Neural progenitor cell (in vitro differentiated cells): ENCODE measurements at regions not wholly inside any gene's neighbourhood (a gene's known extent, or its start where the extent isn't known, plus 50 kb on each side); places are given as distances from the start of the nearest gene placed in this dataset.

Experiments used
- DNase-seq: peaks from one replicate; pipeline ENCODE4 v3.0.0-alpha.2; 2016; ENCODE audit warnings: low spot score
- H2AFZ ChIP-seq: fragments of 200-600 bp; sonication (generic); replicated peaks from 2 replicates; pipeline ENCODE4 v1.6.1; 2016; ENCODE audit warnings: antibody characterized with exemption
- H3F3A ChIP-seq: fragments of 200-600 bp; sonication (generic); 2 replicates; pipeline ENCODE4 v1.6.1; 2016; ENCODE audit warnings: antibody characterized with exemption, low read depth
- H3K27ac ChIP-seq: fragments of 200-600 bp; sonication (generic); 2 replicates; pipeline ENCODE4 v1.5.1; 2016; ENCODE audit warnings: mild to moderate bottlenecking
- H3K27me3 ChIP-seq: fragments of 200-600 bp; sonication (generic); 2 replicates; pipeline ENCODE4 v1.6.1; 2016; ENCODE audit warnings: mild to moderate bottlenecking, moderate library complexity
- H3K36me3 ChIP-seq: fragments of 200-600 bp; sonication (generic); 2 replicates; pipeline ENCODE4 v1.5.1; 2016
- H3K4me1 ChIP-seq: fragments of 200-600 bp; sonication (generic); 2 replicates; pipeline ENCODE4 v1.6.1; 2016; ENCODE audit warnings: mixed run types
- H3K4me2 ChIP-seq: fragments of 200-600 bp; sonication (generic); 2 replicates; pipeline ENCODE4 v1.6.1; 2016
- H3K4me3 ChIP-seq: fragments of 200-600 bp; sonication (generic); 2 replicates; pipeline ENCODE4 v1.5.1; 2016
- H3K79me2 ChIP-seq: fragments of 200-600 bp; sonication (generic); 2 replicates; pipeline ENCODE4 v1.6.1; 2016; ENCODE audit warnings: low read depth
- H3K9ac ChIP-seq: fragments of 200-600 bp; sonication (generic); 2 replicates; pipeline ENCODE4 v1.6.1; 2016
- H3K9me3 ChIP-seq: fragments of 200-600 bp; sonication (generic); 2 replicates; pipeline ENCODE4 v1.5.1; 2016; ENCODE audit warnings: low read depth
- H4K20me1 ChIP-seq: fragments of 200-600 bp; sonication (generic); 2 replicates; pipeline ENCODE4 v1.6.1; 2016; ENCODE audit warnings: low read depth
- H3K27ac Mint-ChIP-seq: 3 replicates; pipeline ENCODE4 v1.8.0; 2021; ENCODE audit warnings: mixed read lengths
- H3K27me3 Mint-ChIP-seq: 2 replicates; pipeline ENCODE4 v1.8.0; 2022; ENCODE audit warnings: low read depth, mild to moderate bottlenecking, inconsistent platforms, moderate library complexity, mixed read lengths; ENCODE audit not compliant: insufficient read depth
- H3K36me3 Mint-ChIP-seq: 3 replicates; pipeline ENCODE4 v1.8.0; 2021; ENCODE audit warnings: mixed read lengths
- H3K4me1 Mint-ChIP-seq: 3 replicates; pipeline ENCODE4 v1.8.0; 2021; ENCODE audit warnings: mixed read lengths
- H3K4me3 Mint-ChIP-seq: 3 replicates; pipeline ENCODE4 v1.8.0; 2021; ENCODE audit warnings: mild to moderate bottlenecking, moderate library complexity, mixed read lengths
- H3K9me3 Mint-ChIP-seq: 3 replicates; pipeline ENCODE4 v1.8.0; 2020; ENCODE audit warnings: mixed read lengths
- EZH2 ChIP-seq: fragments of 200-600 bp; sonication (generic); IDR thresholded peaks from 2 replicates; pipeline ENCODE4 v1.6.1; 2017; ENCODE audit warnings: antibody characterized with exemption, mild to moderate bottlenecking, moderate library complexity
- EZH2phosphoT487 ChIP-seq: fragments of 200-600 bp; sonication (generic); IDR thresholded peaks from 2 replicates; pipeline ENCODE4 v1.6.1; 2017; ENCODE audit warnings: antibody characterized with exemption
- TF ChIP-seq, protein P1 (sequence below): fragments of 200-600 bp; sonication (generic); IDR thresholded peaks from 2 replicates; pipeline ENCODE4 v1.5.1; 2017; ENCODE audit warnings: antibody characterized with exemption, mild to moderate bottlenecking

GRCh38 chr3:36220173-36220572 is 160.1 kb upstream of the STAC start:
- no peak overlapping the region for H3K4me3 Mint-ChIP-seq
- Histone ChIP-seq H3K4me1 (no peaks in the 10 kb centered on the region), H3K27ac (no peak overlapping the region), H3K79me2 (no peaks in the 10 kb centered on the region), H3K9me3 (no peaks in the 10 kb centered on the region), H3K36me3 (no peaks in the 10 kb centered on the region), H3K4me3 (no peak overlapping the region), H3K4me2 (no peak overlapping the region), H2AFZ (no peak overlapping the region), H3K27me3 (no peaks in the 10 kb centered on the region), H3F3A (no peaks in the 10 kb centered on the region), H3K9ac (no peak overlapping the region), H4K20me1 (no peaks in the 10 kb centered on the region)
- H3K9me3 Mint-ChIP-seq = no peaks in the 10 kb centered on the region
- no peaks in the 10 kb centered on the region for H3K36me3 Mint-ChIP-seq
- TF ChIP-seq, protein P1, sequence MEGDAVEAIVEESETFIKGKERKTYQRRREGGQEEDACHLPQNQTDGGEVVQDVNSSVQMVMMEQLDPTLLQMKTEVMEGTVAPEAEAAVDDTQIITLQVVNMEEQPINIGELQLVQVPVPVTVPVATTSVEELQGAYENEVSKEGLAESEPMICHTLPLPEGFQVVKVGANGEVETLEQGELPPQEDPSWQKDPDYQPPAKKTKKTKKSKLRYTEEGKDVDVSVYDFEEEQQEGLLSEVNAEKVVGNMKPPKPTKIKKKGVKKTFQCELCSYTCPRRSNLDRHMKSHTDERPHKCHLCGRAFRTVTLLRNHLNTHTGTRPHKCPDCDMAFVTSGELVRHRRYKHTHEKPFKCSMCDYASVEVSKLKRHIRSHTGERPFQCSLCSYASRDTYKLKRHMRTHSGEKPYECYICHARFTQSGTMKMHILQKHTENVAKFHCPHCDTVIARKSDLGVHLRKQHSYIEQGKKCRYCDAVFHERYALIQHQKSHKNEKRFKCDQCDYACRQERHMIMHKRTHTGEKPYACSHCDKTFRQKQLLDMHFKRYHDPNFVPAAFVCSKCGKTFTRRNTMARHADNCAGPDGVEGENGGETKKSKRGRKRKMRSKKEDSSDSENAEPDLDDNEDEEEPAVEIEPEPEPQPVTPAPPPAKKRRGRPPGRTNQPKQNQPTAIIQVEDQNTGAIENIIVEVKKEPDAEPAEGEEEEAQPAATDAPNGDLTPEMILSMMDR = no peak
- TF ChIP-seq EZH2phosphoT487 = no peak
- no peak for TF ChIP-seq EZH2
- no peak for DNase-seq
- H3K27ac Mint-ChIP-seq = no peak overlapping the region
- H3K27me3 Mint-ChIP-seq = no peaks in the 10 kb centered on the region
- peaks cover 3% of the 10 kb centered on the region for H3K4me1 Mint-ChIP-seq

DNA sequence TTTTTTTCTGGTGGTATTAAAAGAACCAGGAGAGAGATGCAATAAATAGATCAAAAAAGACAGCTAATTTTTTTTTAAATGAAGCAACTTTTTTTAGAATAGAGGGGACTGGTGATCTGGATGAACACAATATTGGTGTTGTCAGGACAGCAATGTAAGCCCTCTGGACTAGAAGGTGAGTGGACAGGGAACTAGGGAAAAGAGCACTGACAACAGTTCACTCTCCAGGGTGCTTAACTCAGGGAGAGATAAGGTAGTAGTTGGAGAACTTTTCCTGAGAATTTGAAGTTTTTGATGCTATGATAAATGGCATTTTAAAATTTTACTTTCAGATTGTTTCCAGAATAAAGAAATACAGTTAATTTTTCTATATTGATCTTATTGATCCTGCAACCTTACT is 158.3 kb upstream of the STAC start:
- H2AFZ ChIP-seq = no peak overlapping the region
- no peaks in the 10 kb centered on the region for H3K4me1 ChIP-seq
- no peak for TF ChIP-seq EZH2phosphoT487
- no peak for TF ChIP-seq EZH2
- TF ChIP-seq, protein P1 = no peak
- H3K9me3 Mint-ChIP-seq = no peaks in the 10 kb centered on the region
- H3K9me3 ChIP-seq = no peaks in the 10 kb centered on the region
- no peak overlapping the region for H3K27ac ChIP-seq
- no peaks in the 10 kb centered on the region for H3K36me3 ChIP-seq
- H3K27me3 Mint-ChIP-seq = no peaks in the 10 kb centered on the region
- H3K27ac Mint-ChIP-seq = no peak overlapping the region
- no peak overlapping the region for H3K9ac ChIP-seq
- H4K20me1 ChIP-seq = no peaks in the 10 kb centered on the region
- H3K27me3 ChIP-seq = no peaks in the 10 kb centered on the region
- DNase-seq = no peak
- H3K4me3 Mint-ChIP-seq = no peak overlapping the region
- H3K4me3 ChIP-seq = no peak overlapping the region
- peaks cover 5% of the 10 kb centered on the region for H3K4me1 Mint-ChIP-seq
- no peaks in the 10 kb centered on the region for H3F3A ChIP-seq
- H3K36me3 Mint-ChIP-seq = no peaks in the 10 kb centered on the region
- H3K4me2 ChIP-seq = no peak overlapping the region
- no peaks in the 10 kb centered on the region for H3K79me2 ChIP-seq

DNA sequence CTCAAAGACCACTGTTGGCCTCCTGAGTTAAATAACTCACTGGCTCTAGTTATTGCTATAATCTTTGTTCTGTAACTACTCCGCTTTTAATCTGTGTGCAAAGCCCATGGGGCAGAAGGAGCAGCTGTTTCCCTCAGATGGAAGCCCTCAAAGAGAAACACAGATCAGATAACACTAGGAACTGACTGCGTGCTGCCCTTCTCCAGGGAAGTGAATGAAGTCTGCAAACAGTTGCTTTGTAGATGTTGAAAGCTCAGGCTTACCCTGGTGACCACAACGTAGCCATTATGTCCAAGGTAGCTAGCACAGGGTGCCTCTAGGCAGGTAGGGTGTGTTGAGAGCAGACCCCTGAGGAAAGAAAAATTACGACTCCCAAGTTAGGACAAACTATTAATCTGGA is 152.3 kb upstream of the STAC start:
- no peak for DNase-seq
- H3K27me3 ChIP-seq = no peaks in the 10 kb centered on the region
- TF ChIP-seq EZH2phosphoT487 = no peak
- H3F3A ChIP-seq = no peaks in the 10 kb centered on the region
- Mint-ChIP-seq H3K27ac (no peak overlapping the region), H3K9me3 (no peaks in the 10 kb centered on the region), H3K36me3 (no peaks in the 10 kb centered on the region), H3K4me3 (no peak overlapping the region), H3K27me3 (peaks cover 2% of the 10 kb centered on the region), H3K4me1 (peaks cover 5% of the 10 kb centered on the region)
- no peak overlapping the region for H3K4me2 ChIP-seq
- H3K27ac ChIP-seq = no peak overlapping the region
- H3K4me3 ChIP-seq = no peak overlapping the region
- H3K4me1 ChIP-seq = no peaks in the 10 kb centered on the region
- no peaks in the 10 kb centered on the region for H3K9me3 ChIP-seq
- peak overlapping the region; percentile 42 for H2AFZ ChIP-seq
- H3K9ac ChIP-seq = no peak overlapping the region
- H4K20me1 ChIP-seq = no peaks in the 10 kb centered on the region
- H3K79me2 ChIP-seq = no peaks in the 10 kb centered on the region
- H3K36me3 ChIP-seq = no peaks in the 10 kb centered on the region

GRCh38 chr3:36229496-36229895 is 150.8 kb upstream of the STAC start:
- H3K79me2 ChIP-seq = no peaks in the 10 kb centered on the region
- Mint-ChIP-seq H3K9me3 (no peaks in the 10 kb centered on the region), H3K4me1 (peaks cover 5% of the 10 kb centered on the region), H3K27me3 (peaks cover 2% of the 10 kb centered on the region), H3K4me3 (no peak overlapping the region), H3K27ac (no peak overlapping the region), H3K36me3 (no peaks in the 10 kb centered on the region)
- H3K27ac ChIP-seq = no peak overlapping the region
- H2AFZ ChIP-seq = no peak overlapping the region
- no peak for DNase-seq
- no peaks in the 10 kb centered on the region for H3K4me1 ChIP-seq
- H3K4me2 ChIP-seq = no peak overlapping the region
- TF ChIP-seq, protein P1 = no peak
- no peak for TF ChIP-seq EZH2phosphoT487
- H3K9me3 ChIP-seq = no peaks in the 10 kb centered on the region
- no peaks in the 10 kb centered on the region for H4K20me1 ChIP-seq
- no peak overlapping the region for H3K4me3 ChIP-seq
- no peaks in the 10 kb centered on the region for H3K36me3 ChIP-seq
- no peaks in the 10 kb centered on the region for H3F3A ChIP-seq
- no peak overlapping the region for H3K9ac ChIP-seq
- H3K27me3 ChIP-seq = no peaks in the 10 kb centered on the region
